ENCODE measurements at regions not wholly inside any gene's neighbourhood (a gene's known extent, or its start where the extent isn't known, plus 50 kb on each side); places are given as distances from the start of the nearest gene placed in this dataset.
A peak's percentile ranks its signal among the peaks of the same experiment; 100 is the strongest.

- no peak overlapping the region for H3K4me3 ChIP-seq (replicated peaks; ENCODE audit: low read depth, low read length)
- no peak for DNase-seq (ENCODE audit: low read depth)
- no peak for TF ChIP-seq CTCF (IDR thresholded peaks at IDR 0.05; ENCODE audit: low read length, missing control alignments)
Observed at GRCh38 chr15:31468911-31469785, 142.5 kb downstream of the KLF13 start.

GRCh38 chr15:31469786-31470525 is 143.3 kb downstream of the KLF13 start:
- DNase-seq (ENCODE audit: low read depth) = no peak
- TF ChIP-seq CTCF (IDR thresholded peaks at IDR 0.05; ENCODE audit: low read length, missing control alignments) = no peak
- no peak overlapping the region for H3K4me3 ChIP-seq (replicated peaks; ENCODE audit: low read depth, low read length)

GRCh38 chr15:31470756-31471155 is 144.1 kb downstream of the KLF13 start:
- no peak for DNase-seq (ENCODE audit: low read depth)
- H3K4me3 ChIP-seq (replicated peaks; ENCODE audit: low read depth, low read length) = no peak overlapping the region
- TF ChIP-seq CTCF (IDR thresholded peaks at IDR 0.05; ENCODE audit: low read length, missing control alignments) = no peak

GRCh38 chr15:31471731-31472430 is 145.2 kb downstream of the KLF13 start:
- TF ChIP-seq CTCF (IDR thresholded peaks at IDR 0.05; ENCODE audit: low read length, missing control alignments) = no peak
- DNase-seq (ENCODE audit: low read depth) = peak; percentile 89
- H3K4me3 ChIP-seq (replicated peaks; ENCODE audit: low read depth, low read length) = no peak overlapping the region

GRCh38 chr15:31472636-31473384 is 146.2 kb downstream of the KLF13 start:
- peak; percentile 50 for DNase-seq (ENCODE audit: low read depth)
- no peak overlapping the region for H3K4me3 ChIP-seq (replicated peaks; ENCODE audit: low read depth, low read length)
- TF ChIP-seq CTCF (IDR thresholded peaks at IDR 0.05; ENCODE audit: low read length, missing control alignments) = no peak

- no peak for DNase-seq (ENCODE audit: low read depth)
- TF ChIP-seq CTCF (IDR thresholded peaks at IDR 0.05; ENCODE audit: low read length, missing control alignments) = no peak
- no peak overlapping the region for H3K4me3 ChIP-seq (replicated peaks; ENCODE audit: low read depth, low read length)
Observed at GRCh38 chr15:31473385-31474058, 146.9 kb downstream of the KLF13 start.
